GM21390 (cell line): ENCODE measurements at regions not wholly inside any gene's neighbourhood (a gene's known extent, or its start where the extent isn't known, plus 50 kb on each side); places are given as distances from the start of the nearest gene placed in this dataset.

Source experiments
- ATAC-seq: cut with Tn5 transposase; IDR thresholded peaks from one replicate; pipeline ENCODE4 v1.9.1; 2021; ENCODE audit not compliant: unreplicated experiment

DNA sequence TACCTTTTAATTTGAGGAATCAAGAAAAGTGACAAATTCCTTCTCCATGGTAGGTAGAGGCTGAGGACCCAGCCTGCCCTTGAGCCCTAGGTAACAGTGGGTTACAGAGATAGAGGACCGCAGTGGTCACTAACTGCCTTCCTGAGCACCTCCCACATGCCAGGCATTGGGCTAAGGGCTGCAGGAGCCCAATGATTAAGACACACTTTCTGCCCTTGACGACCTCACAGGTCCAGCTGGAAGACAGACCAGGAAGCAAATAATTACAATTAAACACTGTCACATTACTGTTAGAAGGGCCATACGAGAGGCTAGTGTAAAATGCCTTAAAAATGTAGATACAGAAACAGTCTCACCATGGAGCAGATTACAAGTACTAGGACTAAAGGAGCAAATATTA, 156.8 kb upstream of the NFE2L3 start:
- no peak for ATAC-seq

DNA sequence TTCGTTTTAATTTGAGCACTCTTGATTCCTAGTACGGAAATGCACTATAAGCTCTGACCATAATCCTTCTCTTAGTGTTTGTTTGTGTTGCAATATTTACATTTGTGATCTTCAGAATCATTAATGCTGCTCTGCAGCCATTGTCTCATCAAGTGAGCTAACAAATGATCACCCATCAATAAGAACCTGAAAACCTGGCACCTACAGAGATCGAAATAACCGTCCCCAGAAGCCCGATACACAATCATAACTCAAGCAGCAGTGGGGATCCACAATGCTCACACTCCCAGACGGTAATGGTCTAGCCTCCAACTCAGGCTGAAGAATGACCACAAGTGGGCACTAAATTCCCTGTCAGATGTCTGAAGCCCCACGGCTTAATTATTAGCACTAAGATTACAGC, 156.0 kb upstream of the NFE2L3 start:
- no peak for ATAC-seq

GRCh38 chr7:25998499-25998898, 153.5 kb upstream of the NFE2L3 start:
- no peak for ATAC-seq

GRCh38 chr7:26000841-26001240, 151.2 kb upstream of the NFE2L3 start:
- ATAC-seq, result no peak

DNA sequence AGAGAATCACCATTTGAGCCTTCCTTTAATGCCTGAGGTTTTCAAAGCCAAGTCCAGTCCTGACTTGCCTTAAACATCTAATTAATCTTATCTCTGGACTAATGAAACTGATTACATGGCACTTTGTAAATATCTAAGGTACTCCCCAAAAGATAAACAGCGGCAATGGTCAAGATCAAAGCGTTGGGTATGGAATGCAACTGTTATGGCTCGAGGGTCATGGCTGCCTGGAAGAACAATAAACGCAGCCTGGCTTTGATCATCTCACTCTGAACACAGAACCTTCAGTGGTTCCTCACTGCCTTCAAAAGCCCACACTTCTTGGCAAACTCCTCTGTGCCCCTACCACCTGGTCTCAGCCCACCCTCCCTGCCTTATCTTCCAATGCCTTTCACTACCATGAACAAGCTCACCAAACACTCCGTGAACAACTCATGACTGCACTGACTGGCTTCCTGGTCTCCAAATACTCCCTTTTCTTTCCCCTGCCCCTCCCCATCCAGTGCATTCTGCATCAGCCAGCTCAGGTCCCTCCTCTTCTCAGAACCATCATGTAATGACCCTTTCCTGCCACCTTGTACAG, 150.2 kb upstream of the NFE2L3 start:
- no peak for ATAC-seq

- no peak for ATAC-seq
Measured at GRCh38 chr7:26005683-26006410, 146.2 kb upstream of the NFE2L3 start.

- ATAC-seq, result no peak
Measured at GRCh38 chr7:26006426-26006825, 145.6 kb upstream of the NFE2L3 start.

- no peak for ATAC-seq
Measured at GRCh38 chr7:26007510-26007909, 144.5 kb upstream of the NFE2L3 start.

- ATAC-seq, result no peak
Measured at GRCh38 chr7:26008428-26008827, 143.6 kb upstream of the NFE2L3 start.

- peak; percentile 73 for ATAC-seq
Measured at GRCh38 chr7:26011039-26011696, 140.8 kb upstream of the NFE2L3 start.

DNA sequence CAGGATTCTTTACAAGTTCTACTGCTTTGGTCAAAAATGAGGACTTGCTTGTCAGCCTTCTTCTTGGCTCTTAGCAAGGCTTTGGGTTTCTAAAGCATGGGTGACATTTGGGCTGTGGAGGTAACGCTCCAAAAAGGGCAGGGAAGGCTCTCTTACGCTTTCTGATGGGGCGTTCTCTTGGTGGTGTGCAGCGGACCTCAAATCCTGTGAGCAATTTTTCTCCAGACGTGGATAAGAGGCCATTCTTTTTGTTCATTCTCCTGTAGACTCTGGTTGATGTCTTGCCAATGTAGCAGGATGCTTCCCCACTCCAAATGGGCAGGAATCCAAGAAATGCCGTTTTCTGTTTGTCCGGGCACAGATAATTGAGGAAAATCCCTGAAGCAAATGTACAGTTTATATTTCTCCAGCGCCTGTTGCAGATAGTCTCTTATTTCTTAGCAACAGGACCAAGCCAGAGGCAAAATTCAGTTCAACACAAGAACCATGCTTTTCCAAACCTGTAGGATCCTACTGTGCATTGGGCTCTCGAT, 138.4 kb upstream of the NFE2L3 start:
- ATAC-seq, result no peak

- no peak for ATAC-seq
Measured at GRCh38 chr7:26022982-26023381, 129.0 kb upstream of the NFE2L3 start.

- ATAC-seq, result no peak
Measured at GRCh38 chr7:26029911-26030310, 122.1 kb upstream of the NFE2L3 start.

GRCh38 chr7:26034391-26034790, 117.6 kb upstream of the NFE2L3 start:
- ATAC-seq, result no peak

DNA sequence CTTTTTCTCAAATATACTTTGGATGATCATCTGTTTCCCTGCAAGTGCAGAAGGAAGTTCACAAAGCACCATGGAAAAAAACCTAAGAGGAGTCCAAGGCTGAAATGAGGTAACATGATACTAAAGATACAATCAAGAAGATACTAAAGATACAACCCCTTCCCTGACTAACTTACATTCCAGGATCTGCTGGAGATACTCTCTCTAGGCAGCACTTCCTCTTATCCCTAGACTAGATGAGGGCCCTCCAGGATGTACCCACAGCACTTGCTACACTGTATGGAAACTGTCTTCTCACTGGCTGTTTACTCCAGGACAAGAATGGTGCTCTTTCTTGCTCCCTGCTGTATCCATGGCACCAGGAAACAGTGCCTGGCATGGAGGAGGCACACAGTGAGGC, 116.4 kb upstream of the NFE2L3 start:
- ATAC-seq, result no peak

DNA sequence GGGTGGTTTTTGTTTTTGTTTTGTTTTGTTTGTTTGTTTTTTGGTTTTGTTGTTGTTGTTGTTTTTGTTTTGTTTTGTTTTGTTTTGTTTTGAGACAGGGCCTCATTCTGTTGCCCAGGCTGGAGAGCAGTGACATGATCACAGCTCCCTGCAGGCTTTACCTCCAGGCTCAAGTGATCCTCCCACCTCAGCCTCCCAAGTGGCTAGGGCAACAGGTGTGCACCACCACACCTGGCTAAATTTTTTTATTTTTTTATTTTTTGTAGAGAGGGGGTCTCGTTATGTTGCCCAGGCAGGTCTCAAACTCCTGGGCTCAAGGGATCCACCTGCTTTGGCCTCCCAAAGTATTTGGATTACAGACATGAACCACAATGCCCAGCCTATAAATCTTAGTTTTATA, 115.9 kb upstream of the NFE2L3 start:
- no peak for ATAC-seq

GRCh38 chr7:26038201-26038990, 113.6 kb upstream of the NFE2L3 start:
- no peak for ATAC-seq

GRCh38 chr7:26040085-26040484, 111.9 kb upstream of the NFE2L3 start:
- no peak for ATAC-seq

DNA sequence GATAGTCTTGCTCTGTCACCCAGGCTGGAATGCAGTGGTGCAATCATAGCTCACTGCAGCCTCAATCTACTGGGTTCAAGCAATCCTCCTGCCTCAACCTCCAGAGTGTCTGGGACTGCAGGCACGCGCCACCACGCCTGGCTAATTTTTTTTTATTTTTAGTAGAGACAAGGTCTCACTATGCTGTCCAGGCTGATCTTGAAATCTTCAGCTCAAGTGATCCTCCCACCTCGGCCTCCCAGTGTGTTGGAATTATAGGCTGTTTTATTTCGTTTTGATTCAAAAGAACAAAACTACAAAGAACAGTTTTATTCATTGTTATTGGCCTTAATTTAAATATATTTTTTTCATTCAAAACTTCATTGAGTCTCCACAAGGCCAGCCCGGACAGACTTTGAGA, 109.8 kb upstream of the NFE2L3 start:
- ATAC-seq, result no peak

GRCh38 chr7:26043801-26044200, 108.2 kb upstream of the NFE2L3 start:
- ATAC-seq, result no peak

DNA sequence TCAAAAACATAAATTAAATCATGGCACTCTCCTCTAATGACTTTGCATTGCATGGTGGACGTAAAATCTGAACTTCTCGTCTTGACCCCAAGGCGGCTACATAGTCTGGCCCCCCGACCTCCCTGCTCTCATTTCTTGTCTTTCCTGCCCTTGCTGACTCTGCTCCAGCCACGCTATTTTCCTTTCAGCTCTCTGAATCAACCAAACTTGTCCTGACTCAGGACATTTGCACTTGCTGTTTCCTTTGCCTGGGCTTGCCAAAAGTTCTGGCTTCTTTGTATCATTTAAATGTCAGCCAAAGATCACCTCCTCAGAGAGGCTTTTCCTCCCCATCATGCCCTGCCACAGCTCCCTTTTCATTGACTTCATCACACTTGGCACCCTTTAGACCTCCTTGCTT, 107.7 kb upstream of the NFE2L3 start:
- no peak for ATAC-seq
